GM18951 (cell line): ENCODE measurements at regions not wholly inside any gene's neighbourhood (a gene's known extent, or its start where the extent isn't known, plus 50 kb on each side); places are given as distances from the start of the nearest gene placed in this dataset.
"Not testable (repeated sequence)": the region's sequence is repeated elsewhere in the genome, so short reads cannot be mapped to it uniquely, and the experiment has no call there.

Experiments
- POLR2A ChIP-seq: IDR thresholded peaks from 4 replicates; pipeline ENCODE4 v1.6.1; 2011; ENCODE audit warnings: mild to moderate bottlenecking; ENCODE audit not compliant: insufficient read length, insufficient read depth; ENCODE audit errors: extremely low read depth
- in situ Hi-C: fragments of 300-500 bp; cut with MboI; formaldehyde crosslinking; loops from one replicate; pipeline ENCODE4 v1.12.0; 2022; ENCODE audit warnings: low sequenced_read_pairs, mixed read lengths, inconsistent platforms; ENCODE audit not compliant: unreplicated experiment

- no peak for TF ChIP-seq POLR2A
- in situ Hi-C loops: no loop called here
These were observed 163.3 kb downstream of the CD24 start for GRCh38 chr6:106811088-106811686.

- in situ Hi-C loops: no loop called here
- TF ChIP-seq POLR2A: no peak
These were observed 165.8 kb downstream of the CD24 start for GRCh38 chr6:106808758-106809157.

GRCh38 chr6:106807947-106808611 is 166.4 kb downstream of the CD24 start:
- TF ChIP-seq POLR2A: no peak
- in situ Hi-C loops: no loop called here

- in situ Hi-C loops: not testable (repeated sequence)
These were observed 168.3 kb downstream of the CD24 start for GRCh38 chr6:106806253-106806652.

- in situ Hi-C loops: no loop called here
These were observed 168.8 kb downstream of the CD24 start for GRCh38 chr6:106805771-106806170.

GRCh38 chr6:106804346-106805335 is 169.9 kb downstream of the CD24 start:
- in situ Hi-C loops: no loop called here

More at GRCh38 chr6:106805771-106806170, 168.8 kb downstream of the CD24 start:
- TF ChIP-seq POLR2A: no peak

GRCh38 chr6:106803188-106803587 is 171.3 kb downstream of the CD24 start:
- in situ Hi-C loops: no loop called here
- TF ChIP-seq POLR2A: no peak

More at GRCh38 chr6:106804346-106805335, 169.9 kb downstream of the CD24 start:
- no peak for TF ChIP-seq POLR2A

GRCh38 chr6:106802139-106802538 is 172.4 kb downstream of the CD24 start:
- no peak for TF ChIP-seq POLR2A
- in situ Hi-C loops: no loop called here

- in situ Hi-C loops: no loop called here
- no peak for TF ChIP-seq POLR2A
These were observed 171.9 kb downstream of the QRSL1 start for GRCh38 chr6:106801256-106801655.

GRCh38 chr6:106800379-106800778 is 171.0 kb downstream of the QRSL1 start:
- in situ Hi-C loops: no loop called here
- TF ChIP-seq POLR2A: no peak

- in situ Hi-C loops: no loop called here
- TF ChIP-seq POLR2A: no peak
These were observed 169.9 kb downstream of the QRSL1 start for GRCh38 chr6:106799031-106799894.

GRCh38 chr6:106797186-106797585 is 167.8 kb downstream of the QRSL1 start:
- in situ Hi-C loops: no loop called here

GRCh38 chr6:106796781-106797180 is 167.4 kb downstream of the QRSL1 start:
- in situ Hi-C loops: no loop called here
- TF ChIP-seq POLR2A: no peak

More at GRCh38 chr6:106797186-106797585, 167.8 kb downstream of the QRSL1 start:
- no peak for TF ChIP-seq POLR2A

- in situ Hi-C loops: no loop called here
- no peak for TF ChIP-seq POLR2A
These were observed 164.8 kb downstream of the QRSL1 start for GRCh38 chr6:106794129-106794528.
